DMS114 treated with DMSO at 0.1 percent for 48 hours (cell line): ENCODE measurements at regions not wholly inside any gene's neighbourhood (a gene's known extent, or its start where the extent isn't known, plus 50 kb on each side); places are given as distances from the start of the nearest gene placed in this dataset.

ENCODE experiments used
- DNase-seq: peaks from one replicate; lab custom pipeline; 2025; ENCODE audit not compliant: unreplicated experiment; lab: John Stamatoyannopoulos, UW

- no peak for DNase-seq
Observed at GRCh38 chr20:9981829-9982228, 53.0 kb upstream of the ANKEF1 start.

- peak; percentile 52 for DNase-seq
Observed at GRCh38 chr20:9978397-9979004, 56.3 kb upstream of the ANKEF1 start.

GRCh38 chr20:9977629-9978028, 57.2 kb upstream of the ANKEF1 start:
- no peak for DNase-seq

- DNase-seq: no peak
Observed at GRCh38 chr20:9974324-9974723, 60.5 kb upstream of the ANKEF1 start.

GRCh38 chr20:9971746-9972145, 63.0 kb upstream of the ANKEF1 start:
- no peak for DNase-seq

- no peak for DNase-seq
Observed at GRCh38 chr20:9969626-9970025, 65.2 kb upstream of the ANKEF1 start.

- no peak for DNase-seq
Observed at GRCh38 chr20:9968015-9968414, 66.8 kb upstream of the ANKEF1 start.

- DNase-seq: peak; percentile 8
Observed at GRCh38 chr20:9966966-9967365, 67.8 kb upstream of the ANKEF1 start.

GRCh38 chr20:9963029-9963428, 71.8 kb upstream of the ANKEF1 start:
- DNase-seq: no peak

- no peak for DNase-seq
Observed at GRCh38 chr20:9958693-9959092, 76.1 kb upstream of the ANKEF1 start.

- no peak for DNase-seq
Observed at GRCh38 chr20:9955646-9956045, 79.1 kb upstream of the ANKEF1 start.

- no peak for DNase-seq
Observed at GRCh38 chr20:9949563-9949962, 85.2 kb upstream of the ANKEF1 start.

- DNase-seq: no peak
Observed at GRCh38 chr20:9945408-9945807, 89.4 kb upstream of the ANKEF1 start.

- no peak for DNase-seq
Observed at GRCh38 chr20:9942736-9943135, 92.1 kb upstream of the ANKEF1 start.

- no peak for DNase-seq
Observed at GRCh38 chr20:9940329-9940728, 94.5 kb upstream of the ANKEF1 start.

- no peak for DNase-seq
Observed at GRCh38 chr20:9939231-9939630, 95.6 kb upstream of the ANKEF1 start.

- DNase-seq: no peak
Observed at GRCh38 chr20:9935285-9935684, 96.4 kb upstream of the PAK5 start.

GRCh38 chr20:9930142-9930541, 91.3 kb upstream of the PAK5 start:
- no peak for DNase-seq

- DNase-seq: no peak
Observed at GRCh38 chr20:9928955-9929354, 90.1 kb upstream of the PAK5 start.

GRCh38 chr20:9928281-9928737, 89.4 kb upstream of the PAK5 start:
- no peak for DNase-seq

GRCh38 chr20:9927224-9927623, 88.3 kb upstream of the PAK5 start:
- no peak for DNase-seq

- DNase-seq: no peak
Observed at GRCh38 chr20:9926476-9926875, 87.6 kb upstream of the PAK5 start.

GRCh38 chr20:9926007-9926406, 87.1 kb upstream of the PAK5 start:
- DNase-seq: no peak
